ENCODE measurements at regions not wholly inside any gene's neighbourhood (a gene's known extent, or its start where the extent isn't known, plus 50 kb on each side); places are given as distances from the start of the nearest gene placed in this dataset.
"Not testable (repeated sequence)": the region's sequence is repeated elsewhere in the genome, so short reads cannot be mapped to it uniquely, and the experiment has no call there.

- DNase-seq: no peak
Observed at GRCh38 chr2:234719116-234719716, 222.3 kb upstream of the ARL4C start.

DNA sequence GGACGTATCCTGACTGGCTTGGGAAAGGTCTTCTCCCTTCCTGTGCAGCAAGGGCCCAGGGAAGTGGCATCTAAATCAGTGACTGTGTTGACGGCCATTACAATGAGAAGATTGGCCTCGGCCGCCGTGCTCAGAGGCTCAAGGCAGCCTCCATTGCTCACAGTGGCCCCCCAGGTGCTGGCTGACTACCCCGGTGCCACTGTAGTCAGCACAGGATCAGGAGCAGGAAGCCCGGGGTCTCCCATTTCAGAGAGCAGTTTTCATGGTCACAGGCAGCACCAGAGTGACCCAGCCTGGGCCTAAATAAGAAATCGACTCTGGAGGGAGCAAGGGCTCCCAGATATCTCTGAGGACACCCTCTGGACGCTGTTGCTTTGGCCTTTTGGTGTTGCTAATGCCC, 219.4 kb upstream of the ARL4C start:
- no peak for DNase-seq

DNA sequence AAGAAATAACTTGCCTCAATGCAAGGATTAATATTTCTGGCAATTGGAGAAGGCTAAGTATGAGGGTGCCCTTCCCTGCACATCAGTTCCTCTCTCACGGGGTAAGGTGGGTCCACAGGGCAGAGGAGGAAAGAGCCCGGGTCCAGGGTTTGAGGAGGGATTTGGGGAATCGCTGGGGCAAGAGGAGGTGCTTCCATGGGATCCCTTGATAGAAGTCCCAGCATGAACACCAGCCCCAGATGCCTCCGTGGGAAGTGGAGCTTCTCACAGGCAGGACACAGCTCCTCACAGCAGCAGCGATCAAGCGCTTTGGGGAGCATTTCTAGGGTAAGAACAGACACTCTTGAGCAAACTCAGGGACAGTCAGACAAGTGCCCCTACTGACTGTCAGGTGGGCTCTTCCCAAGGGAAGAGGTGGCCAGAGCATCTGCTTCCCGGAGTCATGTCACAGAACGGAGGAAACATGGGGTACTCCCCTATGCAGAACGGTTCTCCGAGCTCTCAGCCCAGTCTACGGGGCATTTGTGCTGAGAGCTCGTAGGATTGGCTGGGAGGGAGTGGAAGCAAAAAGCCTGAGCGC, 218.9 kb upstream of the ARL4C start:
- DNase-seq: no peak

GRCh38 chr2:234714711-234715110, 217.8 kb upstream of the ARL4C start:
- no peak for DNase-seq

DNA sequence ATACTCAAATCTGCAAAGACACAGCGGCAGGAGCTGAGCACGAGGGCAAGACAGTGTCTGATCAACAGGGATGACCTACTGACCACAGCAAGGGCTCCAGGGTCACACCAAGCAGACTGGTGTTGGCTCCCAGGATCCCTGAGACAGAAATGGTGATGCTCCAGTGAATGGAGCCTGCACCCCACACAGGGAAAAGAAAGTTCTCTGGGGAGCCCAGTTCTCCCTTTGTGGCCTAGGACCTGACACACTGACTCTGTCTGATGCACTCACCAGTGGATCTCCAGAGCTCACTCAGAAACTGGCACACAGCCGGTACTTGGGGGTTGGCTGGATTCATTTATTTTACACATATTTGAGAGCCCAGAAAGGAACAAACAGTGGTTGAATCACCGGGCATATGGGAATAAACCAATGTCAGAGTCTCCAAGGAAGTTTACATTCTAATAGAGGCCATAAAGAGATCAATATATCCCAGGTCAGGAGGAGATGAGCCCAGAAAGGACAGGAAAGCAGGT, 215.6 kb upstream of the ARL4C start:
- DNase-seq: no peak

- no peak for DNase-seq
Observed at GRCh38 chr2:234711308-234711707, 214.4 kb upstream of the ARL4C start.

GRCh38 chr2:234710587-234710986, 213.7 kb upstream of the ARL4C start:
- DNase-seq: no peak

- DNase-seq: no peak
Observed at GRCh38 chr2:234710066-234710465, 213.2 kb upstream of the ARL4C start.

DNA sequence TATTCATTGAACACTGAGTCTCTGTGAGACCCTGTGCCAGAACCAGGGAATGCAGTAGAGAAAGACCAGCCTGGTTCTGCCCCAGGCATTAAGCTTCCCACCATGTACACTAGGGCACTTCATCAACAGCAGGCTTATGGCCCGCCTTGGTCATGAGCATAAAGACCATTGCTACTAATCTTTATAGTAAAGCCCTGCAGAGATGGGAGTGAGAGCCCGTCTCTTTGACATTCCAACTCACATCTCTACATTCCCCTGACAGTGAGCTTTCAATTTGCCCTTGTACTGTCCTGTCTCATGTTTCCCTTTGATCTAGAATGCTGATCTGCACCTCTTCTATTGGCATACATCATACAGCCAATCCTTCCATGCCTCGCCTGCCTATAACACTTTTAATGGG, 211.8 kb upstream of the ARL4C start:
- DNase-seq: no peak

DNA sequence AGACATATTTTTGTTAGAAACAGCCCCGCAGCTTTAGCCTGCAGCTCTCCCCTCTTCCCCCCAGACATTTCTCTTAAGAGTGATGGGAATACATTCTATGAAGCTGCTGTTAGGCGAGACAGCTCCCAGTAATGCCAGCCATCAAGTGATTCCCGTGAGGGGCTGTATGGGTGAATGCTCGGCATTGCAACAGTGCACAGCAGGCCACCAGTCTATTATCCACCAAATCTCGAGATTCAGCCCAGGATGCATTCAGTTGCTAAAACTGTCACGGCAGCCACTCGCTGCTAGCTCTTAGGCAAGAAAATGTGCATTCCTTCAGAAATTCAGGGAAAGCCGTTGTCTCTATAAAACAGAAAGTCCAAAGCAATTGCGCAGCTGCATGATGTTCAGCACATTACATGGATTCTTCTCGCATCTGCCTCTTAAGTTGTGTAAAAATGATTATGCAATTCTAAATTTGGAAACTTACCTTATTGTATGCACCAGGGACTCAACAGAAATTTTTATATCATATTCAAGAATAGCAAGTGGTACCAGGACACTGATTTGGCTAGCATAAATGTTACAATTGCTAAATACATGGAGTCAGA, 211.3 kb upstream of the ARL4C start:
- DNase-seq: no peak

- no peak for DNase-seq
Observed at GRCh38 chr2:234706086-234706485, 209.2 kb upstream of the ARL4C start.

GRCh38 chr2:234705108-234705507, 208.2 kb upstream of the ARL4C start:
- DNase-seq: no peak

GRCh38 chr2:234703258-234703657, 206.4 kb upstream of the ARL4C start:
- DNase-seq: no peak

GRCh38 chr2:234702731-234703225, 205.9 kb upstream of the ARL4C start:
- no peak for DNase-seq

GRCh38 chr2:234701841-234702240, 205.0 kb upstream of the ARL4C start:
- no peak for DNase-seq

- DNase-seq: no peak
Observed at GRCh38 chr2:234701421-234701820, 204.5 kb upstream of the ARL4C start.

DNA sequence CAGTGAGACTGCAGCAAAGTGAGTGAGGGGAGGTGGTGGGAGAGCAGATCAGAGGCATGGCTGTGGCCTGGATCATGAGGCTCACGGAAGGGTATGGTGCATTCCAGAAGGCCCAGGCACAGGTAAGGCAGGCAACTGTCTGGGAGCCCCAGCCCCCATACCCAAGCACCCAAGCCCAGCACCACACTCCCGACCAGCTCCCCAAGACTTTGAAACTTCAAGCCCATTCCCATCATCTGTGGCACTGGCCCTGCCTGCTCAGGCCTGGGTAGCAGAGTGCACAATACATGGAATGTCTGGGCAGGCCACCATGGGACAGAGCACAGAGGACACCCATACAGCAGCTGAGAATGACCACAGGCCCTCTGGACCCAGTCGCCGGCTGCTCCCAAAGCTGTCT, 202.6 kb upstream of the ARL4C start:
- DNase-seq: no peak

DNA sequence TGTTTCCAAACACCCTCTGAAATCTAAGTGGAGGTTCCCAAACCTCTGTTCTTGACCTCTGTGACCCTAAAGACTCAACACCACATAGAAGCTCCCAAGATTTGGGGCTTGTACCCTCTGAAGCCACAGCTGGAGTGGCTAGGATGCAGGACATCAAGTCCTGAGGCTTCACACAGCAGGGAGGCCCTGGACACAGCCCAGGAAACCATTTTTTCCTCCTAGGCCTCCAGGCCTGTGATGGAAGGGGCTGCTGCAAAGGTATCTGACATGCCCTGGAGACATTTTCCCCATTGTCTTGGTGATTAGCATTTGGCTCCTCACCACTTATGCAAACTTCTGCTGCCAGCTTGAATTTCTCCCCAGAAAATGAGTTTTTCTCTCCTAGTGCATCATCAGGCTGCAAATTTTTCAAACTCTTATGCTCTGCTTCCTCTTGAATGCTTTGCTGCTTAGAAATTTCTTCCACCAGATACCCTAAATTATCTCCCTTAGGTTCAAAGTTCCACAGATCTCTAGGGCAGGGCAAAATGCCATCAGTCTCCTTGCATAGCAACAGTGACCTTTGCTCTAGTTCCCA, 200.5 kb upstream of the ARL4C start:
- not testable (repeated sequence) for DNase-seq

- no peak for DNase-seq
Observed at GRCh38 chr2:234695981-234696380, 199.1 kb upstream of the ARL4C start.

- no peak for DNase-seq
Observed at GRCh38 chr2:234694244-234695013, 197.5 kb upstream of the ARL4C start.

- not testable (repeated sequence) for DNase-seq
Observed at GRCh38 chr2:234693681-234694190, 196.9 kb upstream of the ARL4C start.

DNA sequence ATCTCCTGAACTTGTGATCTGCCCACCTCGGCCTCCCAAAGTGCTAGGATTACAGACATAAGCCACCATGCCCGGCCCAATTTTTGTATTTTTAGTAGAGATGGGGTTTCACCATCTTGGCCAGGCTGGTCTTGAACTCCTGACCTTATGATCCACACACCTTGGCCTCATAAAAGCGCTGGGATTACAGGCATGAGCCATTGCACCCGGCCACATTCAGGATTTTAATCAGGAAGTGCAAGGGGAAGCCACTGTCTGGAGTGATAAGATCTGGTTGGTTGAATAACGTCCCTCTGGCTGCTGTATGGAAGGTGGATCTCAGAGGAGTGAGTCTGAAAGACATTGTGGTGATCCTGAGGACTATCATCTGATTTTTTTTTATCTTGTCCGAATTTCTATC, 196.3 kb upstream of the ARL4C start:
- DNase-seq: not testable (repeated sequence)
